H9 (cell line): ENCODE measurements at regions not wholly inside any gene's neighbourhood (a gene's known extent, or its start where the extent isn't known, plus 50 kb on each side); places are given as distances from the start of the nearest gene placed in this dataset.

Experiments used
- DNase-seq: peaks from one replicate; pipeline ENCODE4 v3.0.0-alpha.2; 2017
- H2AFZ ChIP-seq: one replicate; pipeline ENCODE4 v1.6.1; 2013; ENCODE audit warnings: mild to moderate bottlenecking, low read length, control low read depth, moderate library complexity
- H2AK5ac ChIP-seq: 2 replicates; pipeline ENCODE4 v1.6.1; 2013; ENCODE audit warnings: low read length, control low read depth, mixed read lengths; ENCODE audit not compliant: insufficient read length
- H2BK120ac ChIP-seq: one replicate; pipeline ENCODE4 v1.6.1; 2013; ENCODE audit warnings: low read depth, mild to moderate bottlenecking, low read length, control low read depth, inconsistent platforms; ENCODE audit not compliant: poor library complexity, severe bottlenecking
- H2BK12ac ChIP-seq: 2 replicates; pipeline ENCODE4 v1.6.1; 2013; ENCODE audit warnings: low read length, control low read depth, mixed read lengths, low read depth; ENCODE audit not compliant: insufficient read length
- H2BK15ac ChIP-seq: 2 replicates; pipeline ENCODE4 v1.6.1; 2013; ENCODE audit warnings: low read depth, low read length, control low read depth
- H2BK20ac ChIP-seq: one replicate; pipeline ENCODE4 v1.6.1; 2013; ENCODE audit warnings: low read depth, mild to moderate bottlenecking, low read length, control low read depth, inconsistent platforms; ENCODE audit not compliant: poor library complexity, severe bottlenecking
- H2BK5ac ChIP-seq: 2 replicates; pipeline ENCODE4 v1.6.1; 2013; ENCODE audit warnings: low read length, control low read depth, mixed read lengths; ENCODE audit not compliant: insufficient read length
- H3K14ac ChIP-seq: 2 replicates; pipeline ENCODE4 v1.6.1; 2013; ENCODE audit warnings: low read length, control low read depth; ENCODE audit not compliant: insufficient read depth
- H3K18ac ChIP-seq: 2 replicates; pipeline ENCODE4 v1.6.1; 2013; ENCODE audit warnings: low read depth, mild to moderate bottlenecking, mixed read lengths, low read length, control low read depth; ENCODE audit not compliant: insufficient read length
- H3K23ac ChIP-seq: 2 replicates; pipeline ENCODE4 v1.6.1; 2013; ENCODE audit warnings: low read length, control low read depth, mixed read lengths, low read depth; ENCODE audit not compliant: insufficient read length
- H3K23me2 ChIP-seq: 2 replicates; pipeline ENCODE4 v1.6.1; 2013; ENCODE audit warnings: low read depth, mild to moderate bottlenecking, mixed read lengths, low read length, control low read depth; ENCODE audit not compliant: insufficient read length, poor library complexity, severe bottlenecking
- H3K27ac ChIP-seq: 2 replicates; pipeline ENCODE4 v1.5.1; 2013; ENCODE audit warnings: low read length, control low read depth, mixed read lengths, low read depth; ENCODE audit not compliant: insufficient read length
- H3K27me3 ChIP-seq: 2 replicates; pipeline ENCODE4 v1.6.1; 2013; ENCODE audit warnings: low read length, control low read depth, inconsistent platforms; ENCODE audit not compliant: insufficient read depth
- H3K4ac ChIP-seq: 2 replicates; pipeline ENCODE4 v1.6.1; 2013; ENCODE audit warnings: low read depth, mild to moderate bottlenecking, control low read depth, inconsistent platforms, low read length, moderate library complexity
- H3K4me1 ChIP-seq: 2 replicates; pipeline ENCODE4 v1.6.1; 2013; ENCODE audit warnings: low read length, control low read depth, inconsistent platforms; ENCODE audit not compliant: insufficient read depth
- H3K4me2 ChIP-seq: 2 replicates; pipeline ENCODE4 v1.6.1; 2013; ENCODE audit warnings: low read length, control low read depth, mixed read lengths; ENCODE audit not compliant: insufficient read length, insufficient read depth
- H3K56ac ChIP-seq: 2 replicates; pipeline ENCODE4 v1.6.1; 2013; ENCODE audit warnings: low read depth, mild to moderate bottlenecking, mixed read lengths, low read length, control low read depth; ENCODE audit not compliant: insufficient read length
- H3K79me1 ChIP-seq: 2 replicates; pipeline ENCODE4 v1.6.1; 2013; ENCODE audit warnings: low read depth, mild to moderate bottlenecking, moderate library complexity, low read length, control low read depth, inconsistent platforms; ENCODE audit not compliant: insufficient read depth, poor library complexity, severe bottlenecking
- H3K79me2 ChIP-seq: 2 replicates; pipeline ENCODE4 v1.6.1; 2013; ENCODE audit warnings: low read length, control low read depth, inconsistent platforms; ENCODE audit not compliant: insufficient read depth
- H3K9ac ChIP-seq: 2 replicates; pipeline ENCODE4 v1.6.1; 2013; ENCODE audit warnings: low read length, control low read depth, mixed read lengths; ENCODE audit not compliant: insufficient read length; ENCODE audit errors: extremely low read depth
- H3K9me3 ChIP-seq: one replicate; pipeline ENCODE4 v1.6.1; 2013; ENCODE audit warnings: low read depth, low read length, inconsistent platforms; ENCODE audit not compliant: control insufficient read depth
- H3T11ph ChIP-seq: one replicate; pipeline ENCODE4 v1.6.1; 2013; ENCODE audit warnings: mild to moderate bottlenecking, low read length, control low read depth, inconsistent platforms
- H4K20me1 ChIP-seq: one replicate; pipeline ENCODE4 v1.6.1; 2013; ENCODE audit not compliant: control insufficient read depth, insufficient read length, insufficient read depth
- H4K5ac ChIP-seq: 2 replicates; pipeline ENCODE4 v1.6.1; 2013; ENCODE audit warnings: low read depth, mild to moderate bottlenecking, mixed read lengths, low read length, control low read depth; ENCODE audit not compliant: insufficient read length
- H4K8ac ChIP-seq: replicated peaks from 2 replicates; pipeline ENCODE4 v1.6.1; 2013; ENCODE audit warnings: low read length, control low read depth, mixed read lengths, low read depth; ENCODE audit not compliant: insufficient read length
- H4K91ac ChIP-seq: 2 replicates; pipeline ENCODE4 v1.6.1; 2013; ENCODE audit warnings: low read depth, mild to moderate bottlenecking, moderate library complexity, mixed read lengths, low read length, control low read depth; ENCODE audit not compliant: insufficient read length
- H3K27ac Mint-ChIP-seq, 3 experiments: 2 replicates in 2 of 3; 3 replicates in 1 of 3; pipeline ENCODE4 v1.8.0; 2020 to 2021; ENCODE audit warnings: mixed read lengths in 3 of 3, mild to moderate bottlenecking in 1 of 3, moderate library complexity in 1 of 3
- H3K27me3 Mint-ChIP-seq: 2 replicates; pipeline ENCODE4 v1.8.0; 2021; ENCODE audit warnings: low read depth, mild to moderate bottlenecking, moderate library complexity, mixed read lengths
- H3K36me3 Mint-ChIP-seq, 3 experiments: 2 replicates in 2 of 3; 3 replicates in 1 of 3; pipeline ENCODE4 v1.8.0; 2020 to 2021; ENCODE audit warnings: low read depth in 3 of 3, mixed read lengths in 3 of 3; ENCODE audit not compliant: insufficient read depth in 1 of 3
- H3K4me1 Mint-ChIP-seq, 2 experiments: 2 replicates each; pipeline ENCODE4 v1.8.0; 2020; ENCODE audit warnings: mixed read lengths in 2 of 2
- H3K4me3 Mint-ChIP-seq, 2 experiments: 2 replicates in 1 of 2; 3 replicates in 1 of 2; pipeline ENCODE4 v1.8.0; 2020 to 2021; ENCODE audit warnings: mild to moderate bottlenecking in 2 of 2, mixed read lengths in 2 of 2, moderate library complexity in 1 of 2
- H3K9me3 Mint-ChIP-seq, 2 experiments: 2 replicates in 1 of 2; 3 replicates in 1 of 2; pipeline ENCODE4 v1.8.0; 2020; ENCODE audit warnings: mild to moderate bottlenecking in 2 of 2, mixed read lengths in 2 of 2, moderate library complexity in 1 of 2
- WGBS: extraction: QIAGEN DNeasy Blood & Tissue Kit; methylation state at CpG from one replicate; pipeline ENCODE4 v1.1.7; 2013; ENCODE audit warnings: missing lambda C conversion rate, low lambda C conversion rate, mixed read lengths; ENCODE audit not compliant: insufficient read length; ENCODE audit errors: extremely low coverage; 5-methylcytosine and 5-hydroxymethylcytosine counted together
- TF ChIP-seq, protein P1 (sequence below): fragments of 200-600 bp; sonication (generic); conservative IDR thresholded peaks from 3 replicates; pipeline ENCODE4 v1.8.0; 2021; ENCODE audit warnings: antibody characterized with exemption, mild to moderate bottlenecking

GRCh38 chr3:25019506-25019905 is 408.6 kb upstream of the RARB start:
- Histone ChIP-seq H3K9ac (no peak overlapping the region), H3K18ac (no peak overlapping the region), H3K79me2 (no peaks in the 10 kb centered on the region), H2BK120ac (no peak overlapping the region), H2BK5ac (no peak overlapping the region), H3K27ac (no peak overlapping the region), H3K79me1 (no peaks in the 10 kb centered on the region), H3K4me2 (no peak overlapping the region), H3K23ac (no peak overlapping the region), H3T11ph (no peak overlapping the region), H2BK20ac (no peak overlapping the region), H2BK12ac (no peak overlapping the region), H3K4me1 (0 out of 2 replicates have a peak, but pooled peaks cover under 1% of the 10 kb centered on the region), H4K5ac (no peak overlapping the region), H2AFZ (no peak overlapping the region), H4K20me1 (no peaks in the 10 kb centered on the region), H4K91ac (no peak overlapping the region), H3K27me3 (no peaks in the 10 kb centered on the region; the same call in 1 of the 2 replicates), H4K8ac (no peak overlapping the region), H3K23me2 (no peaks in the 10 kb centered on the region), H3K14ac (no peak overlapping the region), H2BK15ac (no peak overlapping the region), H2AK5ac (no peak overlapping the region), H3K9me3 (no peaks in the 10 kb centered on the region), H3K56ac (no peak overlapping the region), H3K4ac (no peak overlapping the region)
- no peak for DNase-seq
- Mint-ChIP-seq H3K9me3 (no peaks in the 10 kb centered on the region), H3K27ac (no peak overlapping the region), H3K4me1 (peaks cover 0 to under 1% of the 10 kb centered on the region in 2 experiments; a peak in 1 of 4 replicates), H3K27me3 (no peaks in the 10 kb centered on the region; the same call in 1 of the 2 replicates), H3K36me3 (no peaks in the 10 kb centered on the region), H3K4me3 (no peak overlapping the region)
- WGBS = no CpG with 5 or more reads among the region's 2 CpGs
- TF ChIP-seq, protein P1, sequence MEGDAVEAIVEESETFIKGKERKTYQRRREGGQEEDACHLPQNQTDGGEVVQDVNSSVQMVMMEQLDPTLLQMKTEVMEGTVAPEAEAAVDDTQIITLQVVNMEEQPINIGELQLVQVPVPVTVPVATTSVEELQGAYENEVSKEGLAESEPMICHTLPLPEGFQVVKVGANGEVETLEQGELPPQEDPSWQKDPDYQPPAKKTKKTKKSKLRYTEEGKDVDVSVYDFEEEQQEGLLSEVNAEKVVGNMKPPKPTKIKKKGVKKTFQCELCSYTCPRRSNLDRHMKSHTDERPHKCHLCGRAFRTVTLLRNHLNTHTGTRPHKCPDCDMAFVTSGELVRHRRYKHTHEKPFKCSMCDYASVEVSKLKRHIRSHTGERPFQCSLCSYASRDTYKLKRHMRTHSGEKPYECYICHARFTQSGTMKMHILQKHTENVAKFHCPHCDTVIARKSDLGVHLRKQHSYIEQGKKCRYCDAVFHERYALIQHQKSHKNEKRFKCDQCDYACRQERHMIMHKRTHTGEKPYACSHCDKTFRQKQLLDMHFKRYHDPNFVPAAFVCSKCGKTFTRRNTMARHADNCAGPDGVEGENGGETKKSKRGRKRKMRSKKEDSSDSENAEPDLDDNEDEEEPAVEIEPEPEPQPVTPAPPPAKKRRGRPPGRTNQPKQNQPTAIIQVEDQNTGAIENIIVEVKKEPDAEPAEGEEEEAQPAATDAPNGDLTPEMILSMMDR = no peak
